ENCODE measurements at regions not wholly inside any gene's neighbourhood (a gene's known extent, or its start where the extent isn't known, plus 50 kb on each side); places are given as distances from the start of the nearest gene placed in this dataset.

DNA sequence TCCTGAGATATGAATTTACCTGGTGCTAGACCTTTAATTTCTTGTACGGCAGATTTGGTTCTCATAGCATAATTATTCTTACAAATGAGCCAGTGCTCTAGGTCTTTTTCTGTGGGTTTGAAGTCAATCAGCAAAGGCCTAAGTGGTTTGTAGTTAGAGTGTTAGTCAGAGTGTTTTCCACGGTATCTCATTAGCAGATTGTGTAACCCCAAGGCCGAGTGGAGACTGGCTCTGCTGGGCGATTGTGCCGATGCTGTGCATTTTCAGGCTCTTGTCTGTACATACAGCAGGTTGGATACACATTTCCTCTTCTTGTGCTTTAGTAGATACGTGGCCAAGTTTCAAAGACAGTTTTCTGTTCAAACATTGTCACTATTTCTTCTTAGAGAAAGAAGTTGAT is 78.6 kb upstream of the CA10 start:
- TF ChIP-seq, protein P1, sequence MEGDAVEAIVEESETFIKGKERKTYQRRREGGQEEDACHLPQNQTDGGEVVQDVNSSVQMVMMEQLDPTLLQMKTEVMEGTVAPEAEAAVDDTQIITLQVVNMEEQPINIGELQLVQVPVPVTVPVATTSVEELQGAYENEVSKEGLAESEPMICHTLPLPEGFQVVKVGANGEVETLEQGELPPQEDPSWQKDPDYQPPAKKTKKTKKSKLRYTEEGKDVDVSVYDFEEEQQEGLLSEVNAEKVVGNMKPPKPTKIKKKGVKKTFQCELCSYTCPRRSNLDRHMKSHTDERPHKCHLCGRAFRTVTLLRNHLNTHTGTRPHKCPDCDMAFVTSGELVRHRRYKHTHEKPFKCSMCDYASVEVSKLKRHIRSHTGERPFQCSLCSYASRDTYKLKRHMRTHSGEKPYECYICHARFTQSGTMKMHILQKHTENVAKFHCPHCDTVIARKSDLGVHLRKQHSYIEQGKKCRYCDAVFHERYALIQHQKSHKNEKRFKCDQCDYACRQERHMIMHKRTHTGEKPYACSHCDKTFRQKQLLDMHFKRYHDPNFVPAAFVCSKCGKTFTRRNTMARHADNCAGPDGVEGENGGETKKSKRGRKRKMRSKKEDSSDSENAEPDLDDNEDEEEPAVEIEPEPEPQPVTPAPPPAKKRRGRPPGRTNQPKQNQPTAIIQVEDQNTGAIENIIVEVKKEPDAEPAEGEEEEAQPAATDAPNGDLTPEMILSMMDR (IDR thresholded peaks at IDR 0.05; ENCODE audit: insufficient read depth, missing control alignments): no peak
- FAIRE-seq: no peak
- DNase-seq (ENCODE audit: insufficient read length, low spot score): no peak

DNA sequence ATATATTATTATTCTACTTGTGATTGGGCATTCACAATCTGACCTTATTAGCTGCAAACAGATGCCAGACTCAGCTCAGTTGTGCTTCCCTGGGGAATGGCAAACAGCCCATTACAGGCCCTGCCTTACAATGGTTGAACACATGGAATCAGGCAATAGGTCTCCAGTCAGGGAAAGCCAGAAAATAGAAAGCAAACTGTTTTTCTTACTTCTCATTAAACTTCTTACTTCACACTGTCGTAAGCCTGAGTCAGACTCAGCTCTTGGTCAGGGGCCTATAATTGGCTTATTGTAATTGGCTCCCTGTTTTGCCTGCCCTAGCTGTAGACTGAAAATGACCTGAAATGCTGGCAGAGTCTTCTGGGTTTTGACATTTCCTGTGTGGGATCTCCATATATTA is 77.0 kb upstream of the CA10 start:
- FAIRE-seq: no peak
- TF ChIP-seq, protein P1 (IDR thresholded peaks at IDR 0.05; ENCODE audit: insufficient read depth, missing control alignments): no peak
- DNase-seq (ENCODE audit: insufficient read length, low spot score): no peak

DNA sequence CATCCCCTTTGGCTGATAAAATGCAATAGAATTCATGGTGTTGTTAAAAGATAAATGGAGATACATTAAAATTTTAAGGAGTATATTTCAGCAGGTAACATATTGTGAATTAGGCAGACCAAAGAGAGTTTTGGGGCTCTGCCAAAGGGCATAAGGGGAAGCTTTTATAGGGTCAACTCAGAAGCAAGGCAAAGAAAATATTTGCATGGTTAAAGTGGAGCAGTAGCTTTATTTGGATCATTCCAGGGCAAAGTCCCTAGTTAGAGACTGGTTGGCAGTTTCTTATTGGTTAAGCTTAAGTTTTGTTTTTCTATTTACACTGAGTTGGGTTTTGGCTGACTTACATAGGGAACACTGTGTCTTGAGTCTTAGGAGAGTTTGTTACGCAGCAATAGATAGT is 75.1 kb upstream of the CA10 start:
- FAIRE-seq (no peak), DNase-seq (ENCODE audit: insufficient read length, low spot score) (no peak)
- TF ChIP-seq, protein P1 (IDR thresholded peaks at IDR 0.05; ENCODE audit: insufficient read depth, missing control alignments): no peak

DNA sequence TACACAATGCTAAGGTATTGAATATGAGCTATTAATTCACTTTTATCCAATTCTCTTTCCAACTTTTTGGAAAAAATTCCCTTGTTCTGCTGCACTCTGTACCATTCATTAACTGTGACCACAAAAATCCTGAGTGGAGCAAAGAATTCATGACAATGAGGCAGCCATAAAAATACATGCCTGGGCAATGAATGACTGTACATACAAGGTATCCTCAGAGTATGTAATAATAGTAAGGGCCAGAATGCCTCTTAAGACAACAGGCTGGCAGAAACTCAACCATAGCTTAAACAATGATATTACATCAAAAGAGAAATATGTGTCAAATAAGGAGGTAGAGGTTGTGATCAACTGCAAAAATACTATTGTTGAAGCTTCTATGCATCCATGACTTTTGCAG is 74.7 kb upstream of the CA10 start:
- TF ChIP-seq, protein P1 (IDR thresholded peaks at IDR 0.05; ENCODE audit: insufficient read depth, missing control alignments): no peak
- no peak for DNase-seq (ENCODE audit: insufficient read length, low spot score)
- no peak for FAIRE-seq

DNA sequence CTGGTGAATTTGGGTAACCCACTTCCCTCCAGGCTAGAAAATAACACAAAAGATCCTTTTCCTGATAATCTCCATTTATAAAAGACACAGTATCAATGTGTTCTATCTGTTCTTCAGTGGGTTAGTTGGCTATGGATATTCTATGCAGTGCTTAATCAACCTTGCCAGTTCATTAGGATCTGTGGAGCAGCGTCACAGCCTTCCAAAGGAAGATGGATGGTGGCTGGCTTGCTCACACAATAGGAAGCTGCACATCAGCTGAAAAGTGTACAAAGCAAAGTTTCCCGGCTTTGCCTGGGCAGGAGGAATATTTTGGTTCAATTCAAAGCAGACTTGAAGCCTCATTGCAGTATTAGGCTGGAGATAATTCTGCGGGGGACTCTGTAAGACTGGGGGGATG is 70.3 kb upstream of the CA10 start:
- TF ChIP-seq, protein P1 (IDR thresholded peaks at IDR 0.05; ENCODE audit: insufficient read depth, missing control alignments): no peak
- no peak for FAIRE-seq
- DNase-seq (ENCODE audit: insufficient read length, low spot score): no peak

DNA sequence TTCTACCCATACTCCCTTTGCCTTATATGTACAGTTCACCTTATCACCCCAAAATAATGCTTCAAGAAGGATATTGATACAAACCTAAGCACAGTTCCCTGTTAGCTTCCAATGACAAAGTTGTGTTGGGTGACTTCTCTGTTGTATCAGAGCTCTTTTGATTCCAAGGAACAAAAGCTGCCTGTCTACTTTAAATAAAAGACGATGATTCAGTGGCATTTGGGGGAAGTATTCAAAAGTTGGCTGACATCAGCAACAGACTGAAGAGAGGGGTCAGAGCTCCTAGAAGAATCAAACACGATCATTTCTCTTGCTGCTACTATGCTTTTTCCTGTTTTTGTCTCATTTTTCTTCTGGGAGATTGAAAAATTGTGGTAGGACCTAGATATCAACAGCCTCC is 69.4 kb upstream of the CA10 start:
- DNase-seq (ENCODE audit: insufficient read length, low spot score): no peak
- TF ChIP-seq, protein P1 (IDR thresholded peaks at IDR 0.05; ENCODE audit: insufficient read depth, missing control alignments): no peak
- FAIRE-seq: no peak

DNA sequence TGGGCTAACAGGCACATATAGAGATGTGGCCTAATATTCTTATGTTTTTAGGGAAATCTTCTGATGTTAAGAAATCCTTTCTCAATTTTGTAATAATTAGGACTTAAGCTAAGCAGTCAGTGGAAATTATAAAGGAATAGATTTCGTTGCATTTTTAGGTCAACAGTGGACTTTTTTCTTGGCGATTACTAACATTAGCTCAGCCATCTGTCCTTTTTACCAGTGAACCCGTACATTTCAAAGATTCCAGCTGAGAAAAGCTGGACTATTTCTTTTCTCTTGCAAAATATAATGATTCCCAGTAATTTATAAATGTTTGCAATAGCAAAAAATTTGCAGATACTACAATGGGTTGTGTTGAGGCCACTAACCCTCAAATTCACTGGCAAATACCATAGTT is 54.9 kb upstream of the CA10 start:
- FAIRE-seq (no peak), DNase-seq (ENCODE audit: insufficient read length, low spot score) (no peak)

More for the DNA sequence above, 54.9 kb upstream of the CA10 start:
- TF ChIP-seq, protein P1 (IDR thresholded peaks at IDR 0.05; ENCODE audit: insufficient read depth, missing control alignments): no peak
